K562 (cell line): ENCODE measurements at regions not wholly inside any gene's neighbourhood (a gene's known extent, or its start where the extent isn't known, plus 50 kb on each side); places are given as distances from the start of the nearest gene placed in this dataset.

Experiments
- ATAC-seq: fragments of 200-7000 bp; cut with Tn5 transposase; 3 replicates; pipeline ENCODE4 v1.9.1; 2020; ENCODE audit warnings: moderate library complexity
- BruUV-seq: library from RNA; stranded (reverse); fragments of 400-500 nt; replicated peaks from 2 replicates; lab custom pipeline; 2021; lab: Mats Ljungman, UMichigan
- CTCF ChIA-PET: fragments of 300-600 bp; formaldehyde crosslinking; extraction: SDS; loops from one replicate; lab custom pipeline; 2021; ENCODE audit warnings: low intra/inter-chr PET ratio; lab: Yijun Ruan, JAX
- POLR2A ChIA-PET: fragments of 300-600, 350-650 bp; sonication (Branson Sonifier 250); formaldehyde crosslinking; extraction: SDS; loops from one replicate; lab custom pipeline; 2021; ENCODE audit warnings: antibody characterized with exemption, inconsistent platforms; lab: Yijun Ruan, JAX
- DNase-seq, 4 experiments: peaks; one replicate each; pipeline versions ENCODE4 v3.0.0 to v3.0.0-alpha.2; 2011 to 2018; ENCODE audit warnings: low spot score in 3 of 4, mixed read lengths in 3 of 4; ENCODE audit errors: extremely low read depth in 1 of 4
- FAIRE-seq: peaks from 2 replicates; lab custom pipeline; 2011; peaks lifted over from hg19 to GRCh38; lab: Jason Lieb, UNC
- H2AFZ ChIP-seq: 2 replicates; pipeline ENCODE4 v1.6.0; 2011; ENCODE audit warnings: low read depth, low read length, control low read depth, inconsistent platforms
- H3K27ac ChIP-seq: fragments of 200-600 bp; 3 replicates; pipeline ENCODE4 v1.8.0; 2011; ENCODE audit warnings: low read depth, mild to moderate bottlenecking, control low read depth, inconsistent platforms, low read length, moderate library complexity, mixed read lengths; ENCODE audit errors: extremely low read depth
- H3K27me3 ChIP-seq, 2 experiments: fragments of 300-600 bp in 1 of 2; 2 replicates in 1 of 2; 3 replicates in 1 of 2; pipeline versions ENCODE4 v1.6.0 to v1.8.0; 2011; ENCODE audit warnings: inconsistent platforms in 2 of 2, low read length in 2 of 2, mild to moderate bottlenecking in 1 of 2, mixed read lengths in 1 of 2, moderate library complexity in 1 of 2; ENCODE audit not compliant: control insufficient read depth in 2 of 2, insufficient read depth in 2 of 2
- H3K36me3 ChIP-seq: fragments of 300-600 bp; 3 replicates; pipeline ENCODE4 v1.8.0; 2011; ENCODE audit warnings: mild to moderate bottlenecking, low read length, inconsistent platforms; ENCODE audit not compliant: control insufficient read depth, insufficient read depth
- H3K4me1 ChIP-seq, 2 experiments: fragments of 200-600 bp in 1 of 2; replicated peaks in 1 of 2; 2 replicates in 1 of 2; 3 replicates in 1 of 2; pipeline versions ENCODE4 v1.5.1 to v1.8.0; 2011; ENCODE audit warnings: inconsistent platforms in 2 of 2, low read length in 2 of 2, mild to moderate bottlenecking in 1 of 2, mixed read lengths in 1 of 2, moderate library complexity in 1 of 2; ENCODE audit not compliant: control insufficient read depth in 2 of 2, insufficient read depth in 2 of 2
- H3K4me2 ChIP-seq: 2 replicates; pipeline ENCODE4 v1.6.1; 2011; ENCODE audit warnings: low read length, control low read depth, inconsistent platforms, mixed read lengths; ENCODE audit not compliant: insufficient read depth
- H3K4me3 ChIP-seq: fragments of 200-600 bp; sonication (generic), shearing (Covaris generic); 2 replicates; pipeline ENCODE4 v1.5.1; 2016; ENCODE audit warnings: control low read depth, inconsistent platforms
- H3K79me2 ChIP-seq: fragments of 200-600 bp; 3 replicates; pipeline ENCODE4 v1.8.0; 2011; ENCODE audit warnings: low read length, inconsistent platforms; ENCODE audit not compliant: control insufficient read depth, insufficient read depth
- H3K9ac ChIP-seq, 2 experiments: 2 replicates each; pipeline versions ENCODE4 v1.6.0 to v1.6.1; 2011; ENCODE audit warnings: low read depth in 2 of 2, low read length in 2 of 2, control low read depth in 1 of 2, inconsistent platforms in 1 of 2, mild to moderate bottlenecking in 1 of 2, mixed read lengths in 1 of 2; ENCODE audit not compliant: insufficient read depth in 1 of 2
- H3K9me1 ChIP-seq: one replicate; pipeline ENCODE4 v1.6.0; 2011; ENCODE audit warnings: inconsistent platforms, mild to moderate bottlenecking, low read length, moderate library complexity; ENCODE audit not compliant: control insufficient read depth, insufficient read depth
- H3K9me3 ChIP-seq: replicated peaks from 2 replicates; pipeline ENCODE4 v1.5.1; 2011; ENCODE audit warnings: low read depth, low read length, inconsistent platforms; ENCODE audit not compliant: control insufficient read depth, insufficient read depth
- H4K20me1 ChIP-seq: replicated peaks from 2 replicates; pipeline ENCODE4 v1.6.1; 2011; ENCODE audit warnings: low read length, inconsistent platforms, mixed read lengths; ENCODE audit not compliant: control insufficient read depth, insufficient read depth
- ATF6 ChIP-seq: sonication (generic); formaldehyde crosslinking; IDR thresholded peaks from 2 replicates; pipeline ENCODE4 v1.4.0; 2020; ENCODE audit warnings: mild to moderate bottlenecking, missing genetic modification reagents
- BHLHE40 ChIP-seq: IDR thresholded peaks from 2 replicates; pipeline ENCODE4 v1.6.1; 2011; ENCODE audit warnings: low read length, improper control_type of control experiment
- FOXK1 ChIP-seq: sonication (generic); formaldehyde crosslinking; IDR thresholded peaks from 2 replicates; pipeline ENCODE4 v1.8.0; 2022; ENCODE audit warnings: missing genetic modification reagents, mild to moderate bottlenecking, borderline replicate concordance
- NONO ChIP-seq, 2 experiments: fragments of 200-400 bp in 1 of 2; fragments of 450-650 bp in 1 of 2; formaldehyde crosslinking in 1 of 2; IDR thresholded peaks; 2 replicates each; pipeline ENCODE4 v1.6.1; 2017; ENCODE audit warnings: low read depth in 2 of 2, mild to moderate bottlenecking in 2 of 2, moderate library complexity in 2 of 2, low read length in 1 of 2
- OTX1 ChIP-seq: fragments of 450-650 bp; formaldehyde crosslinking; IDR thresholded peaks from 2 replicates; pipeline ENCODE4 v1.4.0; 2022; ENCODE audit warnings: mild to moderate bottlenecking
- PREB ChIP-seq: sonication (generic); formaldehyde crosslinking; IDR thresholded peaks from 2 replicates; pipeline ENCODE4 v1.8.1; 2023; ENCODE audit warnings: mild to moderate bottlenecking, missing genetic modification reagents
- PTRF ChIP-seq: fragments of 450-650 bp; IDR thresholded peaks from 2 replicates; pipeline ENCODE4 v1.6.1; 2016; ENCODE audit warnings: mild to moderate bottlenecking, missing genetic modification characterization, missing compliant biosample characterization
- RBFOX2 ChIP-seq: fragments of 200-400 bp; formaldehyde crosslinking; IDR thresholded peaks from 2 replicates; pipeline ENCODE4 v1.6.1; 2017; ENCODE audit warnings: low read depth, mild to moderate bottlenecking, low read length, moderate library complexity
- SAP30 ChIP-seq: fragments of 200-600 bp; sonication (generic); IDR thresholded peaks from 2 replicates; pipeline ENCODE4 v1.6.1; 2012; ENCODE audit warnings: borderline replicate concordance, low read depth, mild to moderate bottlenecking, moderate library complexity, low read length, control low read depth, inconsistent platforms; ENCODE audit not compliant: insufficient read depth, poor library complexity, severe bottlenecking
- TCFL5 ChIP-seq: fragments of 250-450 bp; sonication (Bioruptor Pico); conservative IDR thresholded peaks from 2 replicates; pipeline ENCODE4 v1.6.1; 2021; ENCODE audit warnings: mild to moderate bottlenecking, moderate library complexity, matching md5 sums
- XRCC5 ChIP-seq: fragments of 200-400 bp; formaldehyde crosslinking; IDR thresholded peaks from 2 replicates; pipeline ENCODE4 v1.6.1; 2017; ENCODE audit warnings: low read depth, mild to moderate bottlenecking, low read length
- ZNF436 ChIP-seq: fragments of 250-450, 450-650 bp; sonication (Bioruptor Pico); formaldehyde crosslinking; IDR thresholded peaks from 2 replicates; pipeline ENCODE4 v1.7.0; 2020; ENCODE audit warnings: mild to moderate bottlenecking
- WGBS: fragments of 100-300 bp; shearing (Covaris generic); methylation state at CpG from one replicate; pipeline ENCODE4 v1.1.6; 2016; ENCODE audit warnings: low coverage, mixed read lengths; ENCODE audit not compliant: insufficient coverage; ENCODE audit errors: missing lambda C conversion rate; 5-methylcytosine and 5-hydroxymethylcytosine counted together
- in situ Hi-C: fragments of 300-500 bp; cut with MboI; formaldehyde crosslinking; loops from 4 replicates; pipeline ENCODE4 v1.15.0; 2018; ENCODE audit warnings: inconsistent platforms, mixed read lengths
- intact Hi-C: fragments of 100-400 bp; cut with micrococcal nuclease; formaldehyde crosslinking; loops from 2 replicates; pipeline ENCODE4 v1.14.2; 2022
- TF ChIP-seq, protein P1 (sequence below): fragments of 200-400 bp; formaldehyde crosslinking; IDR thresholded peaks from 2 replicates; pipeline ENCODE4 v1.6.1; 2017; ENCODE audit warnings: mild to moderate bottlenecking, low read depth, low read length, moderate library complexity
- TF ChIP-seq, protein P2 (sequence below): fragments of 250-450 bp; sonication (Bioruptor Pico); IDR thresholded peaks from 2 replicates; pipeline ENCODE4 v1.8.0; 2022; ENCODE audit warnings: inconsistent platforms

DNA sequence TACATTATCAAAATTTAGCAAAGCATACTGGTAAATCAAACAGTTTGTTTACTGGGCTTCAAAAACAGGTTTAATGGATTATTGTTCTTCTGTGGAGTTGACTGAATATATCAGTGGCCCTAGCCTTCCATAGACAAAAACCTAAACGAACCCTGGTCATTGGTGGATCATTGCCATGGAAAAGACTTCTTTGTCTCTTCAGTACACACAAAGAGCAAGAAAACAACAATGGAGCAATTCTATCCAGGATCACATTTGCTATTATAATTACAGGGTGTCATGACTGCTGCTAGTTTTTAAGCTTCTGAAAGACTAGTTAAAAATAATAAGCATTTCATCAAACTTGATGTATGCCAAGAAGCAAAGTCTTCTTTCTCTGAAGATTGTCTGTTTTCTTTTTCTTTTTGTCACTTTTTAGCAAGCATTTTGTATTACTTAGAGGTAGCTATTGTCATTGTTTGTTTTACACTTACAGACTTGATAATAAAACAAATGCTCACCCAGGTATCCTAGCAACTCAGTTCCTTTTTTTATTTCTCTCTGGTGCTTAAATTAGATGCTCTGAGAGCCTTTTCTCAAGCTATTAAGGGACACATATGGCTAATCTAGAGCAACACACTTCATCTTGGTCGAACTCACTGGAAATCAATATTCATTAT is 1228.7 kb upstream of the DDX18 start (continued):
- no peak for TF ChIP-seq NONO (IDR thresholded peaks at IDR 0.05; ENCODE audit: low read depth in 2 of 2, low read length in 1 of 2)
- no peak for TF ChIP-seq ATF6 (CRISPR knock-in tag)

- H3K9me1 ChIP-seq = no peaks in the 10 kb centered on the region
- POLR2A ChIA-PET = no interaction called here
- no TSS peak for BruUV-seq
- intact Hi-C loops = no loop called here
- no peaks in the 10 kb centered on the region for H3K9me3 ChIP-seq
- 0% methylated on average over 1 of the region's 1 CpG for WGBS
- no peaks in the 10 kb centered on the region for H3K27me3 ChIP-seq
- no peak for FAIRE-seq
- ATAC-seq = no peak
- no peaks in the 10 kb centered on the region for H3K4me1 ChIP-seq
- no peak overlapping the region for H3K27ac ChIP-seq
- no peak overlapping the region for H3K4me2 ChIP-seq
- H3K79me2 ChIP-seq = no peaks in the 10 kb centered on the region
- H2AFZ ChIP-seq = no peak overlapping the region
- CTCF ChIA-PET = no interaction called here
- H3K9ac ChIP-seq = no peak overlapping the region
- H3K4me3 ChIP-seq = no peak overlapping the region
- DNase-seq = no peak
- no peaks in the 10 kb centered on the region for H4K20me1 ChIP-seq
- no peaks in the 10 kb centered on the region for H3K36me3 ChIP-seq
- in situ Hi-C loops = no loop called here
- TF ChIP-seq TCFL5 (no peak), PREB (CRISPR knock-in tag) (no peak), RBFOX2 (no peak), ZNF436 (no peak), PTRF (tag) (no peak), BHLHE40 (no peak), XRCC5 (no peak), FOXK1 (CRISPR knock-in tag) (no peak), SAP30 (no peak), OTX1 (no peak)
- TF ChIP-seq, protein P1, sequence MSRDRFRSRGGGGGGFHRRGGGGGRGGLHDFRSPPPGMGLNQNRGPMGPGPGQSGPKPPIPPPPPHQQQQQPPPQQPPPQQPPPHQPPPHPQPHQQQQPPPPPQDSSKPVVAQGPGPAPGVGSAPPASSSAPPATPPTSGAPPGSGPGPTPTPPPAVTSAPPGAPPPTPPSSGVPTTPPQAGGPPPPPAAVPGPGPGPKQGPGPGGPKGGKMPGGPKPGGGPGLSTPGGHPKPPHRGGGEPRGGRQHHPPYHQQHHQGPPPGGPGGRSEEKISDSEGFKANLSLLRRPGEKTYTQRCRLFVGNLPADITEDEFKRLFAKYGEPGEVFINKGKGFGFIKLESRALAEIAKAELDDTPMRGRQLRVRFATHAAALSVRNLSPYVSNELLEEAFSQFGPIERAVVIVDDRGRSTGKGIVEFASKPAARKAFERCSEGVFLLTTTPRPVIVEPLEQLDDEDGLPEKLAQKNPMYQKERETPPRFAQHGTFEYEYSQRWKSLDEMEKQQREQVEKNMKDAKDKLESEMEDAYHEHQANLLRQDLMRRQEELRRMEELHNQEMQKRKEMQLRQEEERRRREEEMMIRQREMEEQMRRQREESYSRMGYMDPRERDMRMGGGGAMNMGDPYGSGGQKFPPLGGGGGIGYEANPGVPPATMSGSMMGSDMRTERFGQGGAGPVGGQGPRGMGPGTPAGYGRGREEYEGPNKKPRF = no peak
- TF ChIP-seq, protein P2, sequence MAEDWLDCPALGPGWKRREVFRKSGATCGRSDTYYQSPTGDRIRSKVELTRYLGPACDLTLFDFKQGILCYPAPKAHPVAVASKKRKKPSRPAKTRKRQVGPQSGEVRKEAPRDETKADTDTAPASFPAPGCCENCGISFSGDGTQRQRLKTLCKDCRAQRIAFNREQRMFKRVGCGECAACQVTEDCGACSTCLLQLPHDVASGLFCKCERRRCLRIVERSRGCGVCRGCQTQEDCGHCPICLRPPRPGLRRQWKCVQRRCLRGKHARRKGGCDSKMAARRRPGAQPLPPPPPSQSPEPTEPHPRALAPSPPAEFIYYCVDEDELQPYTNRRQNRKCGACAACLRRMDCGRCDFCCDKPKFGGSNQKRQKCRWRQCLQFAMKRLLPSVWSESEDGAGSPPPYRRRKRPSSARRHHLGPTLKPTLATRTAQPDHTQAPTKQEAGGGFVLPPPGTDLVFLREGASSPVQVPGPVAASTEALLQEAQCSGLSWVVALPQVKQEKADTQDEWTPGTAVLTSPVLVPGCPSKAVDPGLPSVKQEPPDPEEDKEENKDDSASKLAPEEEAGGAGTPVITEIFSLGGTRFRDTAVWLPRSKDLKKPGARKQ (CRISPR knock-in tag) = no peak
Measured at GRCh38 chr2:116586328-116586689, 1228.2 kb upstream of the DDX18 start.
